Embryonic facial prominence (tissue), 1 donor: ENCODE measurements at regions not wholly inside any gene's neighbourhood (a gene's known extent, or its start where the extent isn't known, plus 50 kb on each side); places are given as distances from the start of the nearest gene placed in this dataset.

Source experiments
- DNase-seq: peaks from one replicate; pipeline ENCODE4 v3.0.0-alpha.2; 2016; ENCODE audit errors: extremely low spot score

DNA sequence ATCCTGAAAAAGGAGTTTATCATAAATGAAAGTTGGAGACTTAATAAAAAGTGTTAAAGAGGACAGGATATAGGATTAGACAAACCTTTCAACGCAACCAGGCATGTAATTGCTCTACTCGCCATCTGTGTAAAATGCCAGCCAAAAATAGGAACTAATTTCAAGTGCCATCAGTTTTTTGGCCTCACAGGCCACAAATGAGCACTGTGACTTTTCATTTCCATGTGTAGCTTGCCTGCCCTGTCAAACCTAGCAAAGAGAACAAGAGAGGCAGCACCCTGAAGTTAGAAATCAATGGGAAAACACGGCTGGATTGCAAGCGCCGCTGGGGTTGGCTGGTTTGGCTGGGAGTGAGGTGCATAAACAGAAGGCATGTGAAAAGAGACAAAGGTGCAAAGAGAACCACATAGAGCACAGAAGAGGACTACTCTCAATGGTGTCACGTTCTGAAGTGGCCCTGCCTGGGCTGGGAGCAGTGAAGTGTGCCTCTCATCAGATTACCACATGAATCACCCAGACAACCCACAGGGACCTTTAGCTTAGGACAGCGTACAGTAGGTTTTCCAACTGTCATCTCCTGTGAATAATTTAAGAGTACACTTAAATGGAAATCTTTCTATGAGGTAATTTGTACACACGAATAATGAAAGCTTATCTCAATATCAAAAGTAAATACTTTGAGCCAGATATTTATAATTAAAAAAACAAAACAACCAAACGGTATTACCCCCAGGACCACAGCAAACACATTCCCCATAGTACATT lies 78.0 kb upstream of the NHSL1 start:
- DNase-seq: no peak

DNA sequence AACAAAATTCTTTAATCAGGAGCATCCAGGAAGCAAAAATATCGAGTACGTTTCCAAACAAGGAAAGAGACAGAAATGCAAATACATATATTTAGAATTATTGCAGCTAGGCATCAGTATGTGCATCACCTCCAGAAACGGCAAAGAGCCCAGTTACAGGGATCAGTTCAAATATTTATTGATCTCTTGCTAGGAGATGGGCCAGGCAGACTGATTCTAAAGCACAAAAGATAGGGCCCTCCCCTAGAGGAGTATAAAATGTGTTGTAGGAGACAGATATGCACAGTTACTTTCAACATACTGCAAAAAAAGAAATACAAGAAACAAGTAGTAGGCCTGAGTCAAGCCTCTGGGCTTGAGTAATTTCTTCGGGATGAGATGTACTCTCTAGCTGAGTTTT lies 80.7 kb upstream of the NHSL1 start:
- DNase-seq: no peak

DNA sequence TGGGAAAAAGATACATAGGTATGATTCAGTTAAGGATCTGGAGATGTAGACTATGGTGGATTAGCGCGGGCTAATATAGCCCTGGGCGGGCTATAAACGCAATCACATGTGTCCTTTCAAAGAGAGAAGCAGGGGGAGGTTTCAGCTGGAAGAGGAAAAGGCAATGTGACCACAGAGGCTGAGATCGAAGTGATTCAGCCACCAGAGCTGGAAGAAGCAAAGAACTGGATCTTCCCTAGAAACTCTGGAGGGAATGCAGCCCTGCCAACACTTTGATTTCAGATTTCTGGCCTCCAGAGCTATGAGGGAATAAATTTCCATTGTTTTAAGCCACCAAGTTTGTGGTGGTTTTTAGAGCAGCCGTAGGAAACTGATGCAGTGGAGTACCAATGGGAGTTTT lies 81.5 kb upstream of the NHSL1 start:
- DNase-seq: no peak

- DNase-seq: no peak
Measured at GRCh38 chr6:138582573-138582972, 83.3 kb upstream of the NHSL1 start.

- DNase-seq: no peak
Measured at GRCh38 chr6:138586638-138587037, 87.3 kb upstream of the NHSL1 start.

GRCh38 chr6:138588805-138589434 lies 89.6 kb upstream of the NHSL1 start:
- peak; percentile 44 for DNase-seq

GRCh38 chr6:138590796-138591709 lies 91.8 kb upstream of the NHSL1 start:
- DNase-seq: no peak

DNA sequence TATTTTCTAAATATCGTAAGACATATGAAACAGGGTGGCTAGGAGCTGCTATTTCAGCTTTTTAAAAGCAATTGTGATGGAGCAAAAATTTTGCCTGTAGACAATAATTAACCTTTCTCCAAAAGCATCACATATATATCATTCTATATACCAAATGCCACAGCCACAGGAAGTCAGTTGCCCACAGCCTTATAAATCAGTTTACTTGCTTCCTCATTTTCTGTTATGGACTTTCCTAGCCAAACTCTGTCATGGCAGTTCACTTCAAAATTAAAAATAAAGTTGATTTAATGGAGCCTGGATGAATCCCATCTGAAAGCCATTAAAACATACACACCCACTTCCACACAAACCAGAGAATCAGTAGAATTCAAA lies 93.4 kb upstream of the NHSL1 start:
- DNase-seq: no peak

GRCh38 chr6:138593124-138593877 lies 94.0 kb upstream of the NHSL1 start:
- no peak for DNase-seq

- DNase-seq: no peak
Measured at GRCh38 chr6:138593909-138594757, 94.8 kb upstream of the NHSL1 start.

GRCh38 chr6:138594758-138595140 lies 95.5 kb upstream of the NHSL1 start:
- no peak for DNase-seq

- DNase-seq: no peak
Measured at GRCh38 chr6:138596126-138596525, 96.8 kb upstream of the NHSL1 start.

GRCh38 chr6:138596591-138596990 lies 97.3 kb upstream of the NHSL1 start:
- no peak for DNase-seq

DNA sequence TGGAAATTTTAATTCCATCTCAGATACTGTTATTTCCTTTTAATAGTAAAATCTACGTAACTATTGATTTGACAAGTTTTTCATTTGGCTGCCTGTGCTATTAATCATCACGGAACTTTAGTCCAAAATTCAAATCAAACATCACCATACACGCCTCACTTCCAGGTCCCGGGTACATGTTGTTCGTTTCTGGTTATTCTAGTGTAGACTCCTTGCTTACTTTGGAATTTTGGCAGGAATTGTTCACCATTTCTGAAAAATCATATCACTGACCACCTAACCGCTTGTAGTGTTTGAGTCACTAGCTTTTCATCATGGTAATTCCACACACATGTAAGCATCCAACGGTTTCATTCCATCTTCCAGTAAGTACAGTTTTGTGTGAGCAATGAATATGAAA lies 98.0 kb upstream of the NHSL1 start:
- no peak for DNase-seq

DNA sequence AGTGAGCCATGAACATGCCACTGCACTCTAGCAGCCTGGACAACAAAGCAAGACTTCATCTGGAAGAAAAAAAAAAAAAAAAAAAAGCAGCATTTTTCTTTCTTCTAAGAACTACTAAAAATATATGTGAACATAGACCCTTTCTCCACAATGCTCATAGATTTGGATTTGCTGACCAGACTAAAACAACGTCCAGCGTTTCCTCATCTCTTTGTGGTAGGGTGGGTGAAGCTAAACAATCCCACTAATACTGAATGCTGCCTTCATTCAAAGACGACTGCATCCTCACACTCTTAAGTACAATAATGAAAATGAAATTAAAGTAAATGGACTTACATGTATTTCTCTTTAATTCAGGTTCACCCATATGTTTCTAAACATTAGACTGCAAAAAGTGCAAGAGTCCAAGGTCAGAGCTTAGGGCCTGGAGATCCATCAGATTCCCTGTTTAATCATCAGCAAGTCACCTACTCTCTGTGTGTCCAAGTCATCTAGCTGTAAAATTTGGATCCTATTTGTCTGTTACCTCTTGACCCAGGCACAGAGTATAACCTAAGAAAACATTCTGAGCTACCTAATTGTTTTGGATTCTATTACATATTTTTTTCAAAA lies 99.4 kb upstream of the NHSL1 start:
- DNase-seq: no peak

DNA sequence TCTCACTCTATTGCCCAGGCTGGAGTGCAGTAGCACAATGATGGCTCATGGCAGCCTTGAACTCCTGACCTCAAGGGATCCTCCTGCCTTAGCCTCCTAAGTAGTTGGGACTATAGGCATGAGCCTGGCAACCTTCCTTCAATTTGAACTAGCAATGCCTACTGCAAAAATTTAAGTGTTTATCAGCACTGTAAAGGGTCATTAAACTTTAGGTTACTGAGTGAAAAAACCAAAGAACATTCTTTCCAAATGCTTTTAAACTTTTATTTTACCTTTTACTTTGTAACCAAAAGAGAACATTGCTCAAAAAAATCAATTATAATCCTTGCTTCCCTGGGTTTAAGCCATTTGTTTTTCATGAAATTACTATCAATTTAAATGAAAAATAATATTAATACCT lies 101.0 kb upstream of the NHSL1 start:
- no peak for DNase-seq

- DNase-seq: no peak
Measured at GRCh38 chr6:138600726-138601125, 101.4 kb upstream of the NHSL1 start.

- DNase-seq: no peak
Measured at GRCh38 chr6:138601128-138601527, 101.8 kb upstream of the NHSL1 start.

DNA sequence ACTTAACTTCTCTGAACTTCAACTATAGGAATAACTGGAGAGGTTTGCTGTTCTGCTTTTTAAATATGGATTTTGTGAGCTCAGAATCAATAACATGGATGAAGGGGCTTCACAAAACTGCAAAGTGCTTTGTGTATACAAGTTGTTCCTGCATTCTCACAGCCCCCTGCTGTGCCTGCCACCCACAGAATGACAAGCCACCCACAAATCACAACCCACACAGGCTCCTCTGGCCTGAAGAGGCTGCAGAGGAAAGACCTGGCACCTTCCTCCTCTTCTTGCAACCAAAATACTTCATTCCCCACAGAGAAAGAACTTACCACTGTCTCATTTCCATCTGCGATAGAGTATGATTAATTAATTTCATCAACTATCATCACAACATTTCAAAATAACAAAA lies 106.7 kb upstream of the NHSL1 start:
- DNase-seq: no peak
